GM21390 (cell line): ENCODE measurements at regions not wholly inside any gene's neighbourhood (a gene's known extent, or its start where the extent isn't known, plus 50 kb on each side); places are given as distances from the start of the nearest gene placed in this dataset.

Experiments
- ATAC-seq: cut with Tn5 transposase; IDR thresholded peaks from one replicate; pipeline ENCODE4 v1.9.1; 2021; ENCODE audit not compliant: unreplicated experiment

GRCh38 chr7:95718577-95719410 is 53.6 kb upstream of the DYNC1I1 start:
- ATAC-seq = no peak

GRCh38 chr7:95716357-95717122 is 55.8 kb upstream of the DYNC1I1 start:
- no peak for ATAC-seq

- peak; percentile 69 for ATAC-seq
Observed at GRCh38 chr7:95715274-95715673, 57.1 kb upstream of the DYNC1I1 start.

GRCh38 chr7:95710711-95711110 is 61.6 kb upstream of the DYNC1I1 start:
- ATAC-seq = no peak

- ATAC-seq = no peak
Observed at GRCh38 chr7:95700917-95701316, 71.4 kb upstream of the DYNC1I1 start.

GRCh38 chr7:95694334-95694733 is 78.0 kb upstream of the DYNC1I1 start:
- no peak for ATAC-seq

GRCh38 chr7:95693551-95694333 is 78.6 kb upstream of the DYNC1I1 start:
- no peak for ATAC-seq

- no peak for ATAC-seq
Observed at GRCh38 chr7:95691464-95691863, 80.9 kb upstream of the DYNC1I1 start.

GRCh38 chr7:95690367-95690947 is 81.9 kb upstream of the DYNC1I1 start:
- peak; percentile 73 for ATAC-seq

GRCh38 chr7:95688931-95689495 is 83.3 kb upstream of the DYNC1I1 start:
- no peak for ATAC-seq

- no peak for ATAC-seq
Observed at GRCh38 chr7:95687759-95688343, 84.5 kb upstream of the DYNC1I1 start.

- ATAC-seq = peak; percentile 50
Observed at GRCh38 chr7:95686109-95686508, 86.2 kb upstream of the DYNC1I1 start.

GRCh38 chr7:95684505-95684904 is 87.8 kb upstream of the DYNC1I1 start:
- no peak for ATAC-seq

- no peak for ATAC-seq
Observed at GRCh38 chr7:95684037-95684436, 87.7 kb upstream of the PDK4 start.

GRCh38 chr7:95682913-95683312 is 86.6 kb upstream of the PDK4 start:
- no peak for ATAC-seq

- ATAC-seq = no peak
Observed at GRCh38 chr7:95676691-95677090, 80.4 kb upstream of the PDK4 start.

GRCh38 chr7:95675632-95676031 is 79.3 kb upstream of the PDK4 start:
- no peak for ATAC-seq

- no peak for ATAC-seq
Observed at GRCh38 chr7:95675016-95675415, 78.7 kb upstream of the PDK4 start.

GRCh38 chr7:95674101-95674500 is 77.8 kb upstream of the PDK4 start:
- no peak for ATAC-seq

- ATAC-seq = no peak
Observed at GRCh38 chr7:95672434-95672833, 76.1 kb upstream of the PDK4 start.
